Endodermal cell (in vitro differentiated cells): ENCODE measurements at regions not wholly inside any gene's neighbourhood (a gene's known extent, or its start where the extent isn't known, plus 50 kb on each side); places are given as distances from the start of the nearest gene placed in this dataset.

Experiments
- DNase-seq: peaks from one replicate; pipeline ENCODE4 v3.0.0-alpha.2; 2017
- H3K27ac ChIP-seq: 2 replicates; pipeline ENCODE4 v1.5.1; 2013; ENCODE audit warnings: mild to moderate bottlenecking, low read depth, low read length, moderate library complexity
- H3K27me3 ChIP-seq: 2 replicates; pipeline ENCODE4 v1.6.1; 2013; ENCODE audit warnings: mild to moderate bottlenecking, low read length, moderate library complexity; ENCODE audit not compliant: insufficient read depth, control insufficient read depth, poor library complexity, severe bottlenecking
- H3K36me3 ChIP-seq: 2 replicates; pipeline ENCODE4 v1.7.0; 2013; ENCODE audit warnings: mild to moderate bottlenecking, low read length, moderate library complexity; ENCODE audit not compliant: control insufficient read depth, insufficient read depth
- H3K4me1 ChIP-seq: one replicate; pipeline ENCODE4 v1.7.0; 2013; ENCODE audit warnings: low read length; ENCODE audit not compliant: control insufficient read depth, insufficient read depth
- H3K4me3 ChIP-seq: 2 replicates; pipeline ENCODE4 v1.5.1; 2013; ENCODE audit warnings: mild to moderate bottlenecking, low read length, moderate library complexity
- H3K9ac ChIP-seq: 2 replicates; pipeline ENCODE4 v1.6.1; 2013; ENCODE audit warnings: mild to moderate bottlenecking, low read length, moderate library complexity; ENCODE audit not compliant: poor library complexity, severe bottlenecking; ENCODE audit errors: extremely low read depth
- H3K9me3 ChIP-seq: 2 replicates; pipeline ENCODE4 v1.6.1; 2013; ENCODE audit warnings: mild to moderate bottlenecking, low read length, moderate library complexity; ENCODE audit not compliant: control insufficient read depth
- H3K27ac Mint-ChIP-seq: 2 replicates; pipeline ENCODE4 v1.8.0; 2020; ENCODE audit warnings: mixed read lengths
- H3K27me3 Mint-ChIP-seq: 2 replicates; pipeline ENCODE4 v1.8.0; 2021; ENCODE audit warnings: mild to moderate bottlenecking, mixed read lengths; ENCODE audit not compliant: insufficient read depth
- H3K36me3 Mint-ChIP-seq: 2 replicates; pipeline ENCODE4 v1.8.0; 2020; ENCODE audit warnings: low read depth, mixed read lengths
- H3K4me1 Mint-ChIP-seq: 2 replicates; pipeline ENCODE4 v1.8.0; 2020; ENCODE audit warnings: mixed read lengths
- H3K4me3 Mint-ChIP-seq: 2 replicates; pipeline ENCODE4 v1.8.0; 2020; ENCODE audit warnings: mild to moderate bottlenecking, moderate library complexity, mixed read lengths
- H3K9me3 Mint-ChIP-seq: 2 replicates; pipeline ENCODE4 v1.8.0; 2020; ENCODE audit warnings: mild to moderate bottlenecking, mixed read lengths
- WGBS, 2 experiments: methylation state at CpG; one replicate each; pipeline versions ENCODE4 v1.1.5 to v1.1.7; 2013; ENCODE audit warnings: missing lambda C conversion rate in 2 of 2, mixed read lengths in 1 of 2; ENCODE audit not compliant: insufficient coverage in 1 of 2, insufficient read length in 1 of 2; 5-methylcytosine and 5-hydroxymethylcytosine counted together
- TF ChIP-seq, protein P1 (sequence below): fragments of 200-600 bp; sonication (generic); conservative IDR thresholded peaks from 2 replicates; pipeline ENCODE4 v1.5.0; 2021; ENCODE audit warnings: antibody characterized with exemption, mild to moderate bottlenecking

DNA sequence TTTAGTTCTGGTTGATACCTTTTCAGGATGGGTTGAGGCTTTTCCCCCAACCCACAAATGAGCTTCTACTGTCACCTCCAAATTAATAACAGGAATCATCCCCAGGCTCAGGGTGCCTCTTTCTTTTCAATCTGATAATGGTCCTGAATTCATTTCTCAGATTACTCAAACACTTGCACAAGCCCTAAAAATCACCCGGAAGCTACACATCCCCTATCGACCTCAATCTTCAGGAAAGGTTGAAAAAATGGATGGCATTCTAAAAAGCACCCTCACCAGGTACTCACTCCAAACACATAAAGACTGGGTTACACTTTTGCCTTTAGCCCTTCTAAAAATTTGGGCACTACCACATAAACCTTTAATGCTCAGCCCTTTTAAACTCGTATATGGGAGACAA is 79.9 kb downstream of the COQ2 start:
- H3K36me3 Mint-ChIP-seq, result peaks cover 5% of the 10 kb centered on the region
- H3K4me3 Mint-ChIP-seq, result no peak overlapping the region
- H3K4me3 ChIP-seq, result no peak overlapping the region
- H3K27me3 Mint-ChIP-seq, result no peaks in the 10 kb centered on the region
- H3K27ac Mint-ChIP-seq, result no peak overlapping the region
- H3K4me1 ChIP-seq, result no peaks in the 10 kb centered on the region
- TF ChIP-seq, protein P1, sequence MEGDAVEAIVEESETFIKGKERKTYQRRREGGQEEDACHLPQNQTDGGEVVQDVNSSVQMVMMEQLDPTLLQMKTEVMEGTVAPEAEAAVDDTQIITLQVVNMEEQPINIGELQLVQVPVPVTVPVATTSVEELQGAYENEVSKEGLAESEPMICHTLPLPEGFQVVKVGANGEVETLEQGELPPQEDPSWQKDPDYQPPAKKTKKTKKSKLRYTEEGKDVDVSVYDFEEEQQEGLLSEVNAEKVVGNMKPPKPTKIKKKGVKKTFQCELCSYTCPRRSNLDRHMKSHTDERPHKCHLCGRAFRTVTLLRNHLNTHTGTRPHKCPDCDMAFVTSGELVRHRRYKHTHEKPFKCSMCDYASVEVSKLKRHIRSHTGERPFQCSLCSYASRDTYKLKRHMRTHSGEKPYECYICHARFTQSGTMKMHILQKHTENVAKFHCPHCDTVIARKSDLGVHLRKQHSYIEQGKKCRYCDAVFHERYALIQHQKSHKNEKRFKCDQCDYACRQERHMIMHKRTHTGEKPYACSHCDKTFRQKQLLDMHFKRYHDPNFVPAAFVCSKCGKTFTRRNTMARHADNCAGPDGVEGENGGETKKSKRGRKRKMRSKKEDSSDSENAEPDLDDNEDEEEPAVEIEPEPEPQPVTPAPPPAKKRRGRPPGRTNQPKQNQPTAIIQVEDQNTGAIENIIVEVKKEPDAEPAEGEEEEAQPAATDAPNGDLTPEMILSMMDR, result no peak
- H3K9ac ChIP-seq, result no peak overlapping the region
- no peak for DNase-seq
- H3K9me3 ChIP-seq, result peaks cover 30% of the 10 kb centered on the region
- H3K27me3 ChIP-seq, result no peaks in the 10 kb centered on the region
- peaks cover 24% of the 10 kb centered on the region for H3K9me3 Mint-ChIP-seq
- H3K4me1 Mint-ChIP-seq, result peaks cover 2% of the 10 kb centered on the region
- no peaks in the 10 kb centered on the region for H3K36me3 ChIP-seq
- 22 to 25% methylated on average over 3 of the region's 3 CpGs for WGBS, 2 experiments
- H3K27ac ChIP-seq, result no peak overlapping the region

DNA sequence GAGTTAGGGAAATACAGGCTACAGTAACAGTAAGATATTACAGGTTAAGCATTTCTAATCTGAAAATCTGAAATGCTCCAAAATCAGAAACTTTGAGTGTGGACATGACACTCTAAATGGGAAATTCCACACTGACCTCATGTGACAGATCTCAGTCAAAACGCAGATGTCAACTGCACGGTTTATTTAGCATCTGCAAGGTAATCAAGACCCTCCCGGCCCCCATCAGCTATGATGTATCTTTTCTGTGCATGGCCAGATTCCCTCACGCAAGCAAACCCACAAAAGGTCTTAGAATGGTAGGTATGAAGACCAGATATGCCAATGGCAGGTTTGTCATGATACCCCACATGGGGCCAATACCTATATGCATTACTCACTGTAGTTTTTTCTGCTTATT is 82.8 kb downstream of the COQ2 start:
- Histone ChIP-seq H3K27me3 (no peaks in the 10 kb centered on the region), H3K4me3 (no peak overlapping the region), H3K9me3 (peaks cover 1% of the 10 kb centered on the region), H3K36me3 (no peaks in the 10 kb centered on the region), H3K27ac (no peak overlapping the region), H3K9ac (no peak overlapping the region), H3K4me1 (no peaks in the 10 kb centered on the region)
- peaks cover 8% of the 10 kb centered on the region for H3K4me1 Mint-ChIP-seq
- no peaks in the 10 kb centered on the region for H3K9me3 Mint-ChIP-seq
- no peaks in the 10 kb centered on the region for H3K27me3 Mint-ChIP-seq
- no peak overlapping the region for H3K4me3 Mint-ChIP-seq
- TF ChIP-seq, protein P1, result no peak
- no peaks in the 10 kb centered on the region for H3K36me3 Mint-ChIP-seq
- WGBS, 2 experiments, result 97 to 98% methylated on average over 4 of the region's 4 CpGs
- no peak for DNase-seq
- no peak overlapping the region for H3K27ac Mint-ChIP-seq

- DNase-seq, result peak; percentile 78
- H3K27ac ChIP-seq, result no peak overlapping the region
- H3K4me1 Mint-ChIP-seq, result peaks cover 18% of the 10 kb centered on the region
Measured at GRCh38 chr4:83197555-83198235, 83.2 kb upstream of the PLAC8 start.

More at GRCh38 chr4:83197555-83198235, 83.2 kb upstream of the PLAC8 start:
- no peaks in the 10 kb centered on the region for H3K9me3 Mint-ChIP-seq
- TF ChIP-seq, protein P1, result no peak
- no peaks in the 10 kb centered on the region for H3K27me3 Mint-ChIP-seq
- WGBS, 2 experiments, result 81 to 84% methylated on average over 8 to 10 of the region's 10 CpGs
- H3K27me3 ChIP-seq, result no peaks in the 10 kb centered on the region
- no peak overlapping the region for H3K9ac ChIP-seq
- no peaks in the 10 kb centered on the region for H3K9me3 ChIP-seq
- no peak overlapping the region for H3K4me3 ChIP-seq
- H3K36me3 ChIP-seq, result no peaks in the 10 kb centered on the region
- H3K36me3 Mint-ChIP-seq, result no peaks in the 10 kb centered on the region
- no peak overlapping the region for H3K4me3 Mint-ChIP-seq
- H3K27ac Mint-ChIP-seq, result no peak overlapping the region
- H3K4me1 ChIP-seq, result no peaks in the 10 kb centered on the region
